ENCODE measurements at regions not wholly inside any gene's neighbourhood (a gene's known extent, or its start where the extent isn't known, plus 50 kb on each side); places are given as distances from the start of the nearest gene placed in this dataset.

GRCh38 chr11:25742800-25743199, 589.1 kb upstream of the ANO3 start:
- TF ChIP-seq, protein P1, sequence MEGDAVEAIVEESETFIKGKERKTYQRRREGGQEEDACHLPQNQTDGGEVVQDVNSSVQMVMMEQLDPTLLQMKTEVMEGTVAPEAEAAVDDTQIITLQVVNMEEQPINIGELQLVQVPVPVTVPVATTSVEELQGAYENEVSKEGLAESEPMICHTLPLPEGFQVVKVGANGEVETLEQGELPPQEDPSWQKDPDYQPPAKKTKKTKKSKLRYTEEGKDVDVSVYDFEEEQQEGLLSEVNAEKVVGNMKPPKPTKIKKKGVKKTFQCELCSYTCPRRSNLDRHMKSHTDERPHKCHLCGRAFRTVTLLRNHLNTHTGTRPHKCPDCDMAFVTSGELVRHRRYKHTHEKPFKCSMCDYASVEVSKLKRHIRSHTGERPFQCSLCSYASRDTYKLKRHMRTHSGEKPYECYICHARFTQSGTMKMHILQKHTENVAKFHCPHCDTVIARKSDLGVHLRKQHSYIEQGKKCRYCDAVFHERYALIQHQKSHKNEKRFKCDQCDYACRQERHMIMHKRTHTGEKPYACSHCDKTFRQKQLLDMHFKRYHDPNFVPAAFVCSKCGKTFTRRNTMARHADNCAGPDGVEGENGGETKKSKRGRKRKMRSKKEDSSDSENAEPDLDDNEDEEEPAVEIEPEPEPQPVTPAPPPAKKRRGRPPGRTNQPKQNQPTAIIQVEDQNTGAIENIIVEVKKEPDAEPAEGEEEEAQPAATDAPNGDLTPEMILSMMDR (IDR thresholded peaks at IDR 0.05; ENCODE audit: low read depth, low read length, missing control alignments) = no peak
- no peak overlapping the region for H3K4me3 ChIP-seq (ENCODE audit: low read depth, low read length)

DNA sequence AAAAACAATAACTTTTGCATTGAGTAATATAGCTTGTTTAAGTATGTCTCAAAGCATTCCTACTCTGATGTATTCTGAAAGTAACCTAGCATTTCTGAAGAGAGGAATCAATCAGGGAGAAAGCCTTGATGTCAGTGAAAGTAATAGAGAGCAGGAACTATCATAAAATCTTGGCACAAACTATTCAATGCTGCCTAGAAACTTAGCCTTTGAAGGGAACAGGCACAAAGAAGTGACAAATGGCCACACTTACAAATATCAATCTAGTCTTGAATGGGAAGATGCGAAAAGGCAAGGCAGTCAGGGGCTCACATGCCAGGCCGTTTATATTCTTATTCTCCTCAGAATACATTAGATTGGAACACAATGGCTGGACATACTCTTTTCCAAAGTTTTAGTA, 576.5 kb upstream of the ANO3 start:
- in situ Hi-C loops (cut with HindIII; ENCODE audit: low pct_ligation_motif_present, low sequenced_read_pairs) = no loop called here
- DNase-seq = no peak
- TF ChIP-seq, protein P1 (IDR thresholded peaks at IDR 0.05; ENCODE audit: low read depth, low read length, missing control alignments) = no peak
- Histone ChIP-seq H3K4me3 (ENCODE audit: low read depth, low read length) (no peak overlapping the region), H3K27ac (no peak overlapping the region), H3K27me3 (replicated peaks) (no peaks in the 10 kb centered on the region), H3K36me3 (replicated peaks) (no peaks in the 10 kb centered on the region)

More at GRCh38 chr11:25742800-25743199, 589.1 kb upstream of the ANO3 start:
- DNase-seq = no peak
- no peak overlapping the region for H3K27ac ChIP-seq
- no peaks in the 10 kb centered on the region for H3K36me3 ChIP-seq (replicated peaks)
- no peaks in the 10 kb centered on the region for H3K27me3 ChIP-seq (replicated peaks)
- in situ Hi-C loops (cut with HindIII; ENCODE audit: low pct_ligation_motif_present, low sequenced_read_pairs) = no loop called here

DNA sequence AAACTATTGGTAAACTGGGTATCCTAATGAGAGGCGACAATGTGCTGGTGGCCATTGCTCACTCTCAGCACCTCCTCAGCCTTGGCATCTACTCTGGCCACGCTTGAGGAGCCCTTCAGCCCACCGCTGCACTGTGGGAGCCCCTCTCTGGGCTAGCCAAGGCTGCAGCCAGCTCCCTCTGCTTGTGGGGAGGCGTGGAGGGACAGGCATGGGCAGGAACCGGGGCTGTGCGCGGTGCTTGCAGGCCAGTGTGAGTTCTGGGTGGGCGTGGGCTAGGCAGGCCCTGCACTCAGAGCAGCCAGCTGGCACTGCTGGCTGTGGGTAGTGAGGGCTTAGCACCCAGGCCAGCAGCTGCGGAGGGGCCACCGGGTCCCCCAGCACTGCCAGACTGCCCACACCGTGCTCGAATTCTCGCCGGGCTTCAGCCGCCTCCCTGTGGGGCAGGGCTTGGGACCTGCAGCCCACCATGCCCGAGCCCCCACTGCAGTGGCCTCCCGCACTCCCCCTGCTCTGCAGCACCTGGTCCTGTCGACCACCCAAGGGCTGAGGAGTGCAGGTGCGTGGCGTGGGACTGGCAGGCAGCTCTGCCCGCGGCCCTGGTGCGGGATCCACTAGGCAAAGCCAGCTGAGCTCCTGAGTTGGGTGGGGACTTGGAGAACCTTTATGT, 575.9 kb upstream of the ANO3 start:
- TF ChIP-seq, protein P1 (IDR thresholded peaks at IDR 0.05; ENCODE audit: low read depth, low read length, missing control alignments) = no peak
- in situ Hi-C loops (cut with HindIII; ENCODE audit: low pct_ligation_motif_present, low sequenced_read_pairs) = no loop called here
- Histone ChIP-seq H3K4me3 (ENCODE audit: low read depth, low read length) (no peak overlapping the region), H3K36me3 (replicated peaks) (no peaks in the 10 kb centered on the region), H3K27ac (no peak overlapping the region), H3K27me3 (replicated peaks) (no peaks in the 10 kb centered on the region)
- no peak for DNase-seq

- no peak for DNase-seq
- in situ Hi-C loops (cut with HindIII; ENCODE audit: low pct_ligation_motif_present, low sequenced_read_pairs) = no loop called here
- Histone ChIP-seq H3K36me3 (replicated peaks) (no peaks in the 10 kb centered on the region), H3K27ac (no peak overlapping the region), H3K4me3 (ENCODE audit: low read depth, low read length) (no peak overlapping the region), H3K27me3 (replicated peaks) (no peaks in the 10 kb centered on the region)
- TF ChIP-seq, protein P1 (IDR thresholded peaks at IDR 0.05; ENCODE audit: low read depth, low read length, missing control alignments) = no peak
Observed at GRCh38 chr11:25758145-25758661, 573.7 kb upstream of the ANO3 start.

GRCh38 chr11:25766332-25767015, 565.5 kb upstream of the ANO3 start:
- in situ Hi-C loops (cut with HindIII; ENCODE audit: low pct_ligation_motif_present, low sequenced_read_pairs) = no loop called here

More at GRCh38 chr11:25766332-25767015, 565.5 kb upstream of the ANO3 start:
- H3K36me3 ChIP-seq (replicated peaks) = no peaks in the 10 kb centered on the region
- H3K27me3 ChIP-seq (replicated peaks) = no peaks in the 10 kb centered on the region
- H3K4me3 ChIP-seq (ENCODE audit: low read depth, low read length) = no peak overlapping the region
- peak; percentile 16 for DNase-seq
- TF ChIP-seq, protein P1 (IDR thresholded peaks at IDR 0.05; ENCODE audit: low read depth, low read length, missing control alignments) = no peak
- H3K27ac ChIP-seq = no peak overlapping the region

Measured in brain microvascular endothelial cell (primary cell).